WTC11 (cell line): ENCODE measurements at regions not wholly inside any gene's neighbourhood (a gene's known extent, or its start where the extent isn't known, plus 50 kb on each side); places are given as distances from the start of the nearest gene placed in this dataset.
"Not testable (repeated sequence)": the region's sequence is repeated elsewhere in the genome, so short reads cannot be mapped to it uniquely, and the experiment has no call there.

Source experiments
- ATAC-seq: fragments of 200-7000 bp; cut with Tn5 transposase; 2 replicates; pipeline ENCODE4 v1.10.0; 2021; ENCODE audit warnings: mild to moderate bottlenecking, moderate library complexity
- CTCF ChIA-PET: fragments of 300-600 bp; sonication (Branson Sonifier 250); formaldehyde crosslinking; loops from one replicate; lab custom pipeline; 2021; ENCODE audit warnings: antibody characterized with exemption; lab: Charles Lee
- POLR2A ChIA-PET: fragments of 350-600 bp; sonication (Branson Sonifier 250); formaldehyde crosslinking; loops from one replicate; lab custom pipeline; 2021; ENCODE audit warnings: antibody characterized with exemption; lab: Charles Lee
- DNase-seq: peaks from one replicate; pipeline ENCODE4 v3.0.0; 2021; ENCODE audit warnings: low spot score
- H3K27ac Mint-ChIP-seq: 2 replicates; pipeline ENCODE4 v1.8.0; 2021; ENCODE audit warnings: mixed read lengths
- H3K27me3 Mint-ChIP-seq: 2 replicates; pipeline ENCODE4 v1.8.0; 2021; ENCODE audit warnings: low read depth, mild to moderate bottlenecking, moderate library complexity, mixed read lengths
- H3K36me3 Mint-ChIP-seq: 2 replicates; pipeline ENCODE4 v1.8.0; 2021; ENCODE audit warnings: mixed read lengths
- H3K4me1 Mint-ChIP-seq: 2 replicates; pipeline ENCODE4 v1.8.0; 2022; ENCODE audit warnings: mixed read lengths
- H3K4me3 Mint-ChIP-seq: 2 replicates; pipeline ENCODE4 v1.8.0; 2021; ENCODE audit warnings: mild to moderate bottlenecking, moderate library complexity, mixed read lengths
- H3K9me3 Mint-ChIP-seq: 2 replicates; pipeline ENCODE4 v1.8.0; 2021; ENCODE audit warnings: mixed read lengths
- ESRRA ChIP-seq: sonication (generic); formaldehyde crosslinking; IDR thresholded peaks from 2 replicates; pipeline ENCODE4 v1.8.1; 2022; ENCODE audit warnings: mild to moderate bottlenecking, missing genetic modification reagents, borderline replicate concordance
- FOXP4 ChIP-seq: sonication (generic); formaldehyde crosslinking; IDR thresholded peaks from 2 replicates; pipeline ENCODE4 v1.8.0; 2022; ENCODE audit warnings: mild to moderate bottlenecking, missing genetic modification reagents
- GRHL2 ChIP-seq: fragments of 250-450 bp; sonication (Bioruptor Pico); IDR thresholded peaks from 2 replicates; pipeline ENCODE4 v1.8.0; 2022; ENCODE audit warnings: mild to moderate bottlenecking, moderate library complexity; ENCODE audit not compliant: insufficient replicate concordance, severe bottlenecking
- NR1H2 ChIP-seq: sonication (generic); formaldehyde crosslinking; IDR thresholded peaks from 2 replicates; pipeline ENCODE4 v1.9.0; 2021; ENCODE audit warnings: mild to moderate bottlenecking, moderate library complexity, missing genetic modification reagents
- NR2C2 ChIP-seq: sonication (generic); formaldehyde crosslinking; IDR thresholded peaks from 2 replicates; pipeline ENCODE4 v1.8.0; 2022; ENCODE audit warnings: mild to moderate bottlenecking, missing genetic modification reagents
- SMAD3 ChIP-seq: sonication (generic); formaldehyde crosslinking; IDR thresholded peaks from 2 replicates; pipeline ENCODE4 v1.8.0; 2022; ENCODE audit warnings: missing genetic modification reagents, mild to moderate bottlenecking, borderline replicate concordance
- SOX15 ChIP-seq: fragments of 250-450 bp; sonication (Bioruptor Pico); IDR thresholded peaks from 2 replicates; pipeline ENCODE4 v1.9.0; 2021; ENCODE audit warnings: mild to moderate bottlenecking
- SP1 ChIP-seq: sonication (generic); formaldehyde crosslinking; conservative IDR thresholded peaks from 2 replicates; pipeline ENCODE4 v1.8.1; 2022; ENCODE audit warnings: missing genetic modification reagents
- STAT6 ChIP-seq: sonication (generic); formaldehyde crosslinking; conservative IDR thresholded peaks from 2 replicates; pipeline ENCODE4 v1.8.1; 2023; ENCODE audit warnings: mild to moderate bottlenecking, low read depth, missing genetic modification reagents, moderate library complexity
- TCF7 ChIP-seq: sonication (generic); formaldehyde crosslinking; IDR thresholded peaks from 2 replicates; pipeline ENCODE4 v1.8.0; 2022; ENCODE audit warnings: mild to moderate bottlenecking, low read depth, missing genetic modification reagents, moderate library complexity
- ZNF317 ChIP-seq: sonication (generic); formaldehyde crosslinking; IDR thresholded peaks from 2 replicates; pipeline ENCODE4 v1.8.1; 2023; ENCODE audit warnings: low read depth, mild to moderate bottlenecking, moderate library complexity, missing genetic modification reagents, borderline replicate concordance

DNA sequence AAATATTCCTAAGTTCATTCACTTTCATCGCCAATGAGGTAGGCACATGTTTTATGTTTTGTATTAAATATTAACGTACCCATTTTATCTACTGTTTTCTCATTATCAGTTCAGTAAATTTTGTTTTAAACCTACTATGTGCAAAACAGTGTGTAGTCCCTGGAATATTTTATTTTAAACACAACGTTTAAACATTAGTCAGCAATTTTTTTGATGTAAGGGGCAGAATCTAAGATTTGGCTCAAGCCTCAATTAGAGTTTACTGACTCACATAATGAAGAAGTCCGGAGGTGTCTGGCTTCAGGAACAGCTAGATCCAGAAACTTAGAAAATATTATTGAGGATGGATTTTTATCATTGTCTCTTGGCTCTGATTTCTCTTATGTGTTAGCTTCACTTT, 267.5 kb downstream of the C12orf75 start (continued):
- TF ChIP-seq STAT6 (CRISPR knock-in tag) (no peak), ESRRA (CRISPR knock-in tag) (no peak), FOXP4 (CRISPR knock-in tag) (no peak), NR2C2 (no peak), TCF7 (CRISPR knock-in tag) (no peak), SMAD3 (CRISPR knock-in tag) (no peak), SP1 (CRISPR knock-in tag) (no peak), GRHL2 (CRISPR knock-in tag) (no peak), SOX15 (no peak), NR1H2 (CRISPR knock-in tag) (no peak)

- Mint-ChIP-seq H3K27me3 (peaks cover 3% of the 10 kb centered on the region; the same call in 1 of the 2 replicates), H3K27ac (no peak overlapping the region), H3K36me3 (no peaks in the 10 kb centered on the region), H3K4me1 (peaks cover 9% of the 10 kb centered on the region), H3K4me3 (no peak overlapping the region), H3K9me3 (peaks cover 20% of the 10 kb centered on the region)
- ChIA-PET CTCF (no interaction called here), POLR2A (no interaction called here)
- DNase-seq (no peak), ATAC-seq (no peak)
- TF ChIP-seq ZNF317: no peak
These were observed 270.5 kb downstream of the C12orf75 start for GRCh38 chr12:105600911-105601545.

GRCh38 chr12:105602312-105602711, 271.8 kb downstream of the C12orf75 start:
- CTCF ChIA-PET, H3K27ac Mint-ChIP-seq, H3K4me3 Mint-ChIP-seq, POLR2A ChIA-PET, ATAC-seq, H3K27me3 Mint-ChIP-seq, H3K4me1 Mint-ChIP-seq, DNase-seq, H3K36me3 Mint-ChIP-seq: not testable (repeated sequence)
- H3K9me3 Mint-ChIP-seq: peaks cover 18% of the 10 kb centered on the region

DNA sequence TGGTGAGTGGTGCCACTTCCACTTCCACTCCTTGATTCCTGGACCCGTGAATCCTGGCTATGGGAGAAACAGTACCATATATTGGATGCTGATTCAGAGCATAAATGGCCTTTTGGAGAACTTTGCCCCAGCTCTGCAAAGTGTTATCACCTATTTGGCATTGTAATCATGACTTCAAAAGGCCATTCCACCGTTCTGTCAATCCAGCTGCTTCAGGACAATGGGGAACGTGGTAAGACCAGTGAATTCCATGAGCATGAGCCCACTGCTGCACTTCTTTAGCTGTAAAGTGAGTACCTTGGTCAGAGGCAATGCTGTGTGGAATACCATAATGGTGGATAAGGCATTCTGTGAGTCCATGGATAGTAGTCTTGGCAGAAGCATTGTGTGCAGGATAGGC, 273.8 kb downstream of the C12orf75 start:
- H3K27ac Mint-ChIP-seq, CTCF ChIA-PET, H3K4me1 Mint-ChIP-seq, H3K27me3 Mint-ChIP-seq, ATAC-seq, POLR2A ChIA-PET, H3K36me3 Mint-ChIP-seq, H3K4me3 Mint-ChIP-seq, DNase-seq: not testable (repeated sequence)
- peaks cover 16% of the 10 kb centered on the region for H3K9me3 Mint-ChIP-seq

GRCh38 chr12:105606613-105607012, 276.1 kb downstream of the C12orf75 start:
- ATAC-seq, POLR2A ChIA-PET, H3K4me1 Mint-ChIP-seq, H3K27ac Mint-ChIP-seq, H3K36me3 Mint-ChIP-seq, H3K4me3 Mint-ChIP-seq, H3K27me3 Mint-ChIP-seq, CTCF ChIA-PET, DNase-seq: not testable (repeated sequence)
- H3K9me3 Mint-ChIP-seq: peaks cover 23% of the 10 kb centered on the region

DNA sequence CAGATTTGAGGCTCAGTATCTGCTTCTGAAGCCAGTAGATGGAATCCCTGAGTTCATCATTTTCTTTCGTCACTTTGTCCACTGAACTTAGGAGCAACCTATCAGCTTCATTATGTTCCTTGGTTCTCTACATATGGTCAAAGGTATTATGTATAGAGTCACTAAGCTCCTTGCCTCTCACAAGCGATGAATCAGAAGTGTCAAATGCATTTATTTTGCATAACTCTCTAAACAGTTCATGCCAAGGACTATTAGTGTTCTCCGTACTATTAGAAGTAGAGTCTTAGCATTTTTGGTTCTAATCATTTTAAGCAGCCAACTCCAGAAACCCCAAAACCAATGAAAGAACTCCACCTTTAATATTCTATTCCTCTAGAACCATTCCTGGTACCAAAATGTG, 278.5 kb downstream of the C12orf75 start:
- ATAC-seq, H3K4me3 Mint-ChIP-seq, H3K36me3 Mint-ChIP-seq, H3K27me3 Mint-ChIP-seq, H3K27ac Mint-ChIP-seq, POLR2A ChIA-PET, DNase-seq, H3K4me1 Mint-ChIP-seq: not testable (repeated sequence)
- H3K9me3 Mint-ChIP-seq: peaks cover 21% of the 10 kb centered on the region
- CTCF ChIA-PET: interaction anchor here (1.2 kb wide), 1 partner anchor 8 kb away, joined by 3 read pairs; no protein-coding TSS in a partner anchor
